Glutamatergic neuron (in vitro differentiated cells): ENCODE measurements at regions not wholly inside any gene's neighbourhood (a gene's known extent, or its start where the extent isn't known, plus 50 kb on each side); places are given as distances from the start of the nearest gene placed in this dataset.

ENCODE experiments used
- DNase-seq: peaks from one replicate; pipeline ENCODE4 v3.0.0; 2022
- H3K27ac Mint-ChIP-seq: one replicate; pipeline ENCODE4 v1.8.0; 2020; ENCODE audit warnings: mild to moderate bottlenecking, mixed read lengths, inconsistent platforms; ENCODE audit not compliant: unreplicated experiment
- H3K27me3 Mint-ChIP-seq: one replicate; pipeline ENCODE4 v1.8.0; 2020; ENCODE audit warnings: mild to moderate bottlenecking, moderate library complexity, mixed read lengths, inconsistent platforms; ENCODE audit not compliant: unreplicated experiment
- H3K36me3 Mint-ChIP-seq: one replicate; pipeline ENCODE4 v1.8.0; 2020; ENCODE audit warnings: mild to moderate bottlenecking, mixed read lengths, inconsistent platforms; ENCODE audit not compliant: unreplicated experiment
- H3K4me1 Mint-ChIP-seq: one replicate; pipeline ENCODE4 v1.8.0; 2020; ENCODE audit warnings: mild to moderate bottlenecking, low read depth, mixed read lengths, inconsistent platforms; ENCODE audit not compliant: unreplicated experiment
- H3K4me3 Mint-ChIP-seq: one replicate; pipeline ENCODE4 v1.8.0; 2020; ENCODE audit warnings: mild to moderate bottlenecking, mixed read lengths, inconsistent platforms; ENCODE audit not compliant: unreplicated experiment
- H3K9me3 Mint-ChIP-seq: one replicate; pipeline ENCODE4 v1.8.0; 2020; ENCODE audit warnings: mild to moderate bottlenecking, moderate library complexity, mixed read lengths, inconsistent platforms; ENCODE audit not compliant: unreplicated experiment
- CTCF ChIP-seq: fragments of 200-600 bp; sonication (generic); IDR thresholded peaks from one replicate; pipeline ENCODE4 v1.5.0; 2021; ENCODE audit not compliant: partially characterized antibody, unreplicated experiment

DNA sequence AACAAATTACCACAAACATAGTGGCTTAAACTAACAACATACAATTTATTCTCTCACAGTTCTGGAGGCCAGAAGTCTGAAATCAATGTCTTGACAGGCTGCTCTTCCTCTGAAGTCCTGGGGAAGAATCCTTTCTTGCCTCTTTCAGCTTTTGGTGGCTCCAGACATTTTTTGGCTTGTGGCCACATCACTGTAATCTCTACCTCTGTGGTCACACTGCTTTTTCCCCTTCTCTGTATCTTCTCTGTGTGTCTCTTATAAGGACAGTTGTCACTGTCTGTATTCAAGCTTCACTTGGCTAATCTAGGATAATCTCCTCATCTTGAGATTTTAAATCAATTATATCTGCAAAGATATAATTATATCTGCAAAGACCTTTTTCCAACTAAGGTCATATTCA lies 80.3 kb upstream of the ABHD2 start:
- Mint-ChIP-seq H3K27ac (no peak overlapping the region), H3K4me1 (no peaks in the 10 kb centered on the region), H3K9me3 (no peaks in the 10 kb centered on the region), H3K36me3 (peaks cover 5% of the 10 kb centered on the region), H3K27me3 (peaks cover 8% of the 10 kb centered on the region), H3K4me3 (no peak overlapping the region)
- TF ChIP-seq CTCF, result no peak
- DNase-seq, result no peak

DNA sequence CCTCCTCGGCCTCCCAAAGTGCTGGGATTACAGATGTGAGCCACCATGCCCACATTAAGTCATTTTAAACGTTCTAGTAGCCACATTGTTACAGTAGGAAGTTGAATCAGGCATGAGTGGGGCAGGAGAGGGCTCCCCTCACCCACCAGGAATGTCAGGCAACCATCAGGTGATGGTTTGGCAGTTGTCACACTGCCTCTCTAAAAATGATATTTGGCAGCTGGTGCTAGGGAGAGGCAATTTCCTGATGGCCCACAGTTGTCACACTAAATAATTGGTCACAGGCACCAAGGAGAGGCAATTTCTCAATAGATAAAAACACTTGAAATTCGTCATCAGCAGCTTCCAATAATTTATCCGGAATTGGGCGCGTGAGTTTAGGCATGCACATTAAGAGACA lies 79.2 kb upstream of the ABHD2 start:
- Mint-ChIP-seq H3K4me3 (no peak overlapping the region), H3K4me1 (no peaks in the 10 kb centered on the region), H3K27ac (no peak overlapping the region), H3K27me3 (peaks cover 7% of the 10 kb centered on the region), H3K36me3 (peaks cover 11% of the 10 kb centered on the region), H3K9me3 (no peaks in the 10 kb centered on the region)
- no peak for TF ChIP-seq CTCF
- DNase-seq, result no peak

DNA sequence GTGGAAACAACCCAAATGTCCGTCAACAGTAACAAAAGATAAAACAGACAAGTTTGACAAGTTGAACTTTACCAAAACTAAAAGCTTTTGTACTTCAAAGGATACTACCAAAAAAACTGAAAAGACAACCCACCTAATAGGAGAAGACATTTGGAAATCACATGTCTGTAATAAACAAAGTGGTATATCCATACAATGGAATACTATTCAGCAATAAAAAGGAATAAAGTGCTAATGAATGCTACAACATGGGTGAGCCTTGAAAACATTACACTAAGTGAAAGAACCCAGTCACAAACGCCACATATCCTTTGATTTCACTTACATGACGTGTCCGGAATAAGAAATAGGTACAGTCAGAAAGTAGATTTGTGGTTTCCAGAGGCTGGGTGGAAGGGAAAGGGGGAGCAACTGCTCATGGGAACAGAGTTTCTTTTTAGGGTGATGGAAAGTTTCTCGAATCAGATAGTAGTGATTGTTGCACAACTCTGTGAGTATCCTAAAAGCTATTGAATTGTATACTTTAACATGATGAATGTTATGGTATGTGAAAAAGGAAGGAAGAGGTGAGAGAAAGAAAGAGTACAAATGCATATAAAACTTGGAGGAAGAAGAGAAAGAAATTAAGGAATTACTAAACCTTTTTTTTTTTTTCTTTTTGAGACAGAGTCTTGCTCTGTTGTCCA lies 72.7 kb upstream of the ABHD2 start:
- Mint-ChIP-seq H3K4me1 (peaks cover 8% of the 10 kb centered on the region), H3K4me3 (no peak overlapping the region), H3K27ac (no peak overlapping the region), H3K36me3 (peaks cover 18% of the 10 kb centered on the region), H3K9me3 (no peaks in the 10 kb centered on the region), H3K27me3 (peaks cover 3% of the 10 kb centered on the region)
- DNase-seq, result no peak
- TF ChIP-seq CTCF, result no peak

DNA sequence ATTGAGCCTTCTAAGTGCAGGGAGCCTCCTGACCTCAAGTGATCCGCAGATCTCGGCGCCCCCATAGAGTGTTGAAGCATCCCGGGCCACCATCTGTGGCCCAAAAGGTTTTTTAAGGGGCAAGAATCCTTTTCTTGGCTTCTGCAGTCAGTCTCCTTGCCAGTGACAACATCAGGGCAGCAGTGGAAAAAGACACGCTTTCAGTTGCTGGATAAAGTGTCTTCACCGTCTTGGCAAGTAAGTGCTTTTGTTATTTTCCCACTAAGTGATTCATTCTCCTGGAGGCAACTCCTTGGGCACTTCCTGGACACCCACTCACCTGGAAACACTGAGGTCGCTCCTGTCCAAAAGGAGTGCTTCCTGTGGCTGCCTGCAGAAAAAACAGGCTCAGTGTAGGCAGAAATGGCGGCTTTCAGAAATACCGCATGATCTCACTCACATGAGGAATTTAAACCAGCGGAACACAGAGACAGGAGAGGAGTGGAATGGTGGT lies 71.7 kb upstream of the ABHD2 start:
- Mint-ChIP-seq H3K27ac (no peak overlapping the region), H3K4me1 (peaks cover 8% of the 10 kb centered on the region), H3K9me3 (no peaks in the 10 kb centered on the region), H3K27me3 (peaks cover 2% of the 10 kb centered on the region), H3K4me3 (peak overlapping the region; percentile 17), H3K36me3 (peaks cover 18% of the 10 kb centered on the region)
- no peak for TF ChIP-seq CTCF
- DNase-seq, result no peak

- peak; percentile 91 for DNase-seq
- Mint-ChIP-seq H3K4me1 (peaks cover 8% of the 10 kb centered on the region), H3K9me3 (no peaks in the 10 kb centered on the region), H3K36me3 (peaks cover 15% of the 10 kb centered on the region), H3K27ac (peak overlapping the region; percentile 29), H3K27me3 (peaks cover 2% of the 10 kb centered on the region), H3K4me3 (peak overlapping the region; percentile 87)
- TF ChIP-seq CTCF, result peak; percentile 82
Measured at GRCh38 chr15:89017370-89018066, 70.7 kb upstream of the ABHD2 start.
